Type B pancreatic cell (in vitro differentiated cells): ENCODE measurements at regions not wholly inside any gene's neighbourhood (a gene's known extent, or its start where the extent isn't known, plus 50 kb on each side); places are given as distances from the start of the nearest gene placed in this dataset.

ENCODE experiments used
- DNase-seq: peaks from one replicate; pipeline ENCODE4 v3.0.0; 2021; ENCODE audit warnings: mixed read lengths; ENCODE audit not compliant: unreplicated experiment; ENCODE audit errors: extremely low spot score
- H3K27ac Mint-ChIP-seq: 2 replicates; pipeline ENCODE4 v1.8.0; 2021; ENCODE audit warnings: mild to moderate bottlenecking, mixed read lengths
- H3K27me3 Mint-ChIP-seq: 2 replicates; pipeline ENCODE4 v1.8.0; 2021; ENCODE audit warnings: mixed read lengths
- H3K36me3 Mint-ChIP-seq: 2 replicates; pipeline ENCODE4 v1.8.0; 2021; ENCODE audit warnings: mixed read lengths
- H3K4me1 Mint-ChIP-seq: one replicate; pipeline ENCODE4 v1.8.0; 2021; ENCODE audit warnings: mixed read lengths; ENCODE audit not compliant: unreplicated experiment
- H3K4me3 Mint-ChIP-seq: 2 replicates; pipeline ENCODE4 v1.8.0; 2021; ENCODE audit warnings: mild to moderate bottlenecking, mixed read lengths
- H3K9me3 Mint-ChIP-seq: 2 replicates; pipeline ENCODE4 v1.8.0; 2021; ENCODE audit warnings: mixed read lengths
- TF ChIP-seq, protein P1 (sequence below): fragments of 200-600 bp; sonication (generic); conservative IDR thresholded peaks from 2 replicates; pipeline ENCODE4 v1.5.0; 2021; ENCODE audit warnings: antibody characterized with exemption, mild to moderate bottlenecking

DNA sequence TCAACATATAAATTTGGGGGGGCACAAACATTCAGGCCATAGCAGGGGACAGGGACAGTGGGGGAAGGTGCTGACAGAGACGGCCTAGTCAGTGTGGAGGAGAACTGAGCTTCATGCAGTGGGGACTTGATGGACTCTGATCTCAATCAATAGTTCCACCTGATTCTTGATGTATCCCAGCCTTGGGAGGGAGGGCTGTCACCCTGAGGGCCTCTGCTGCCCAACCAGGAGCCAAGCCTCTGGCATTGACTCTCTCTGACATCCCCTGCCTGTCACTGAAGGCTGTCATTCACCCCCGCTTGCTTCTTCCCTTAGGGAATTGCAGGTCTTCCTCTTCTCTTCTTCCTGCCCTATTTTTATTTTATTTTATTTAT, 180.6 kb upstream of the TAB2 start:
- Mint-ChIP-seq H3K4me3 (no peak overlapping the region), H3K4me1 (peaks cover 27% of the 10 kb centered on the region), H3K9me3 (peaks cover 7% of the 10 kb centered on the region), H3K27me3 (no peaks in the 10 kb centered on the region), H3K36me3 (no peaks in the 10 kb centered on the region), H3K27ac (no peak overlapping the region)
- TF ChIP-seq, protein P1, sequence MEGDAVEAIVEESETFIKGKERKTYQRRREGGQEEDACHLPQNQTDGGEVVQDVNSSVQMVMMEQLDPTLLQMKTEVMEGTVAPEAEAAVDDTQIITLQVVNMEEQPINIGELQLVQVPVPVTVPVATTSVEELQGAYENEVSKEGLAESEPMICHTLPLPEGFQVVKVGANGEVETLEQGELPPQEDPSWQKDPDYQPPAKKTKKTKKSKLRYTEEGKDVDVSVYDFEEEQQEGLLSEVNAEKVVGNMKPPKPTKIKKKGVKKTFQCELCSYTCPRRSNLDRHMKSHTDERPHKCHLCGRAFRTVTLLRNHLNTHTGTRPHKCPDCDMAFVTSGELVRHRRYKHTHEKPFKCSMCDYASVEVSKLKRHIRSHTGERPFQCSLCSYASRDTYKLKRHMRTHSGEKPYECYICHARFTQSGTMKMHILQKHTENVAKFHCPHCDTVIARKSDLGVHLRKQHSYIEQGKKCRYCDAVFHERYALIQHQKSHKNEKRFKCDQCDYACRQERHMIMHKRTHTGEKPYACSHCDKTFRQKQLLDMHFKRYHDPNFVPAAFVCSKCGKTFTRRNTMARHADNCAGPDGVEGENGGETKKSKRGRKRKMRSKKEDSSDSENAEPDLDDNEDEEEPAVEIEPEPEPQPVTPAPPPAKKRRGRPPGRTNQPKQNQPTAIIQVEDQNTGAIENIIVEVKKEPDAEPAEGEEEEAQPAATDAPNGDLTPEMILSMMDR = no peak
- no peak for DNase-seq

DNA sequence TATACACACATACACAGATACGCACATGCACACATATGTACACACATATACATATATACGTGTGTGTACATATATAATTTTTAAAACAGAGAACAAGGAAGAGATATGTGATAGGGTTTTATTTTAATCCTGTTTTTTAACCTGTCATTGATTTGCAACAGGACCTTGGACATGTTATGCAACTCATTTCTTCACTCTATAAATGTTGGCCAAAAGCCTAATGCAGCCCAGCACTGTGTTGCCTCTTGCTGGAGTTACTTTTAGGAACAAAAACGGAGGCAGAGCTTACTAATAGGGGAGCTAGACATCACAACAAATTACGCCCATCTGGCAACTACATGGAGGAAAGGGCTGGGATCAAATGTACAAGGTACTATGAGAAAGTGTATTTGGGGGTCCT, 179.9 kb upstream of the TAB2 start:
- TF ChIP-seq, protein P1 = no peak
- Mint-ChIP-seq H3K36me3 (no peaks in the 10 kb centered on the region), H3K9me3 (peaks cover under 1% of the 10 kb centered on the region)

DNA sequence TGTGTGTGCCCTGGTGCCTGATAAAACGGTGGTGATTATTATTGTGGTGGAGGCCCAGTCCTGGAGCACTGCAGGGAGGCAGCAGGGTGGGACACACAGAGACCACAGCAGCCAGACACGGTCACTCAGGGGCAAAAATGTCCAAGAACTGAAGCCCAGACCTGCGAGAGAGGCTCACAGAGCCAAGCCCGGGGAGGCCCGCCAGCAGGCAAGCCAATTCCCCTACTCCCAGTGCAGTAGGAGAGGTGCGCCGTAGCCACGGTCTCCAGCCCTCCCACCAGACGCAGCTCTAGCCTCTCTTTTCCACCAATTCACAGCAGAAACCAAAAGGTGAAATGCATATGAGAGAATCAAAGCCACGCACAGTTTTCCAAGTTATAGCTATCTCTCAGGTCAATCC, 179.4 kb upstream of the TAB2 start:
- no peak for DNase-seq
- Mint-ChIP-seq H3K4me3 (no peak overlapping the region), H3K4me1 (peaks cover 16% of the 10 kb centered on the region), H3K27ac (no peak overlapping the region), H3K27me3 (no peaks in the 10 kb centered on the region), H3K9me3 (no peaks in the 10 kb centered on the region), H3K36me3 (no peaks in the 10 kb centered on the region)
- TF ChIP-seq, protein P1 = no peak

More for the DNA sequence above, 179.9 kb upstream of the TAB2 start:
- H3K4me3 Mint-ChIP-seq = no peak overlapping the region
- H3K27ac Mint-ChIP-seq = no peak overlapping the region
- H3K4me1 Mint-ChIP-seq = peaks cover 20% of the 10 kb centered on the region
- DNase-seq = no peak
- no peaks in the 10 kb centered on the region for H3K27me3 Mint-ChIP-seq

DNA sequence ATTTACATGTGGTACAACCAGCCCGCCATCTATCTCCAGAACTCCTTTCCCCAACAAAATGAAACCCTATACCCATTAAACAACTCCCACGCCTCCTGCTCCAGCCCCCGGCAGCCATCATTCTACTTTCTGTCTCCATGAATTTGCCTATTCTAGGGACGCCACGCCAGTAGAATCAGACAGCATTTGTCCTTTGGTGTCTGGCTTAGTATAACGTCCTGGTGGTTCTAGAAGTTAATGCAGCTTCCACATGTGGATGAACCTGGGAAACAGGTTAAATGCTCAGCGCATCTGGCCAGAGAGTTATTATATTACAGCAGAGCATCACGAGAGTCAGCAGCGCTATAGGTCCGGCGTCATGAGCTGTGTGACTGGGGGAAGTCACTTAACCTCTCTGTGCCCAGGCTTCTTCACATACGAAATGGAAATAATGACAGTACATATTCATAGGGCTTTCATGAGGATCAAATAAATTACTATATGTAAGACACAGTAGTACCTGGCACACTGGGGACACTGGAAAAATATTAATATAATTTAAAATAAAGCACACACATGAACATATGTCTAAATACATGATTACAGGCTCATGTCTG, 178.7 kb upstream of the TAB2 start:
- no peaks in the 10 kb centered on the region for H3K9me3 Mint-ChIP-seq
- H3K4me1 Mint-ChIP-seq = peaks cover 16% of the 10 kb centered on the region
- H3K27me3 Mint-ChIP-seq = no peaks in the 10 kb centered on the region
- TF ChIP-seq, protein P1 = peak; percentile 53
- H3K4me3 Mint-ChIP-seq = no peak overlapping the region
- H3K36me3 Mint-ChIP-seq = no peaks in the 10 kb centered on the region
- H3K27ac Mint-ChIP-seq = no peak overlapping the region
- no peak for DNase-seq

DNA sequence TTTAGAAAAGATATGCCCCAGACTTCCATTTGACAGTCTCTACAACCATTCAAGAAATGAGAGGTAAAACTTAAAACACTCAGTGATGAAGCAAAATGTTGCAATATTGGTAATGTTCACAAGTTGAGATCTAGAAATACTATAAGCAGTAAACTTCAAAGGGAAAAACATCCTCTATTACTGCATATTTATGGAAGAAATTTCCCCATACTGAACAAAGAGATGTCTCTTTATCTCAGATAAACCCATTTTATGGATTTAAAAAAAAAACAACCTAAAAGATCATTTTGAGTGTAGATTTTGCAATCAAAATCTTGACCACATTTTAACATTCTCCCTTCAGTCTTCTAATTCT, 177.8 kb upstream of the TAB2 start:
- Mint-ChIP-seq H3K36me3 (no peaks in the 10 kb centered on the region), H3K4me3 (no peak overlapping the region), H3K9me3 (no peaks in the 10 kb centered on the region), H3K27me3 (no peaks in the 10 kb centered on the region), H3K27ac (no peak overlapping the region), H3K4me1 (peaks cover 16% of the 10 kb centered on the region)
- TF ChIP-seq, protein P1 = no peak
- DNase-seq = no peak
